ENCODE measurements at regions not wholly inside any gene's neighbourhood (a gene's known extent, or its start where the extent isn't known, plus 50 kb on each side); places are given as distances from the start of the nearest gene placed in this dataset.

- ATAC-seq (no peak), DNase-seq (no peak)
- intact Hi-C loops (cut with micrococcal nuclease) = no loop called here
- no peak overlapping the region for H3K27ac Mint-ChIP-seq
- TF ChIP-seq, protein P1, sequence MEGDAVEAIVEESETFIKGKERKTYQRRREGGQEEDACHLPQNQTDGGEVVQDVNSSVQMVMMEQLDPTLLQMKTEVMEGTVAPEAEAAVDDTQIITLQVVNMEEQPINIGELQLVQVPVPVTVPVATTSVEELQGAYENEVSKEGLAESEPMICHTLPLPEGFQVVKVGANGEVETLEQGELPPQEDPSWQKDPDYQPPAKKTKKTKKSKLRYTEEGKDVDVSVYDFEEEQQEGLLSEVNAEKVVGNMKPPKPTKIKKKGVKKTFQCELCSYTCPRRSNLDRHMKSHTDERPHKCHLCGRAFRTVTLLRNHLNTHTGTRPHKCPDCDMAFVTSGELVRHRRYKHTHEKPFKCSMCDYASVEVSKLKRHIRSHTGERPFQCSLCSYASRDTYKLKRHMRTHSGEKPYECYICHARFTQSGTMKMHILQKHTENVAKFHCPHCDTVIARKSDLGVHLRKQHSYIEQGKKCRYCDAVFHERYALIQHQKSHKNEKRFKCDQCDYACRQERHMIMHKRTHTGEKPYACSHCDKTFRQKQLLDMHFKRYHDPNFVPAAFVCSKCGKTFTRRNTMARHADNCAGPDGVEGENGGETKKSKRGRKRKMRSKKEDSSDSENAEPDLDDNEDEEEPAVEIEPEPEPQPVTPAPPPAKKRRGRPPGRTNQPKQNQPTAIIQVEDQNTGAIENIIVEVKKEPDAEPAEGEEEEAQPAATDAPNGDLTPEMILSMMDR (IDR thresholded peaks at IDR 0.05) = no peak
- H3K9me3 Mint-ChIP-seq = peaks cover 15 to 16% of the 10 kb centered on the region in 2 donors
- H3K4me3 ChIP-seq (ENCODE audit: low read length) = no peak overlapping the region
- no peak overlapping the region for H3K4me3 Mint-ChIP-seq
- H3K27ac ChIP-seq (ENCODE audit: low read length) = no peak overlapping the region
- H3K9me3 ChIP-seq (ENCODE audit: control insufficient read depth, insufficient read depth, low read length) = no peaks in the 10 kb centered on the region
- no peaks in the 10 kb centered on the region for H3K4me1 Mint-ChIP-seq
- WGBS (ENCODE audit: insufficient coverage) = 81% methylated on average over 5 of the region's 5 CpGs
- no peaks in the 10 kb centered on the region for H3K4me1 ChIP-seq (ENCODE audit: control insufficient read depth, insufficient read depth, low read length)
- H3K36me3 Mint-ChIP-seq = no peaks in the 10 kb centered on the region
- no peaks in the 10 kb centered on the region for H3K27me3 Mint-ChIP-seq (ENCODE audit: low read depth in 2 of 2)
- no peaks in the 10 kb centered on the region for H3K27me3 ChIP-seq (ENCODE audit: control insufficient read depth, insufficient read depth, low read length)
- no peaks in the 10 kb centered on the region for H3K36me3 ChIP-seq (ENCODE audit: control insufficient read depth, insufficient read depth, low read length)
These were observed 501.9 kb upstream of the KLHL29 start for GRCh38 chr2:22883054-22883453.

GRCh38 chr2:22885245-22885644 lies 499.7 kb upstream of the KLHL29 start:
- Histone ChIP-seq H3K9me3 (ENCODE audit: control insufficient read depth, insufficient read depth, low read length) (no peaks in the 10 kb centered on the region), H3K4me1 (ENCODE audit: control insufficient read depth, insufficient read depth, low read length) (no peaks in the 10 kb centered on the region), H3K27me3 (ENCODE audit: control insufficient read depth, insufficient read depth, low read length) (no peaks in the 10 kb centered on the region), H3K36me3 (ENCODE audit: control insufficient read depth, insufficient read depth, low read length) (no peaks in the 10 kb centered on the region), H3K27ac (ENCODE audit: low read length) (no peak overlapping the region), H3K4me3 (ENCODE audit: low read length) (no peak overlapping the region)
- Mint-ChIP-seq H3K9me3 (peaks cover 10% of the 10 kb centered on the region in 2 donors), H3K36me3 (no peaks in the 10 kb centered on the region), H3K27me3 (ENCODE audit: low read depth in 2 of 2) (no peaks in the 10 kb centered on the region), H3K4me3 (no peak overlapping the region), H3K4me1 (no peaks in the 10 kb centered on the region), H3K27ac (no peak overlapping the region)
- TF ChIP-seq, protein P1 (IDR thresholded peaks at IDR 0.05) = no peak
- WGBS (ENCODE audit: insufficient coverage) = no CpG with 5 or more reads among the region's 1 CpG
- ATAC-seq (no peak), DNase-seq (no peak)
- intact Hi-C loops (cut with micrococcal nuclease) = no loop called here

GRCh38 chr2:22887426-22887825 lies 497.6 kb upstream of the KLHL29 start:
- ATAC-seq = no peak
- Mint-ChIP-seq H3K36me3 (no peaks in the 10 kb centered on the region), H3K4me1 (no peaks in the 10 kb centered on the region), H3K27ac (no peak overlapping the region), H3K4me3 (no peak overlapping the region), H3K27me3 (ENCODE audit: low read depth in 2 of 2) (no peaks in the 10 kb centered on the region), H3K9me3 (peaks cover 12 to 13% of the 10 kb centered on the region in 2 donors)
- Histone ChIP-seq H3K9me3 (ENCODE audit: control insufficient read depth, insufficient read depth, low read length) (no peaks in the 10 kb centered on the region), H3K27me3 (ENCODE audit: control insufficient read depth, insufficient read depth, low read length) (no peaks in the 10 kb centered on the region), H3K36me3 (ENCODE audit: control insufficient read depth, insufficient read depth, low read length) (no peaks in the 10 kb centered on the region), H3K27ac (ENCODE audit: low read length) (no peak overlapping the region), H3K4me3 (ENCODE audit: low read length) (no peak overlapping the region), H3K4me1 (ENCODE audit: control insufficient read depth, insufficient read depth, low read length) (no peaks in the 10 kb centered on the region)
- DNase-seq = no peak
- intact Hi-C loops (cut with micrococcal nuclease) = no loop called here
- 74% methylated on average over 4 of the region's 4 CpGs for WGBS (ENCODE audit: insufficient coverage)
- TF ChIP-seq, protein P1 (IDR thresholded peaks at IDR 0.05) = no peak

GRCh38 chr2:22887845-22888244 lies 497.1 kb upstream of the KLHL29 start:
- no peaks in the 10 kb centered on the region for H3K36me3 ChIP-seq (ENCODE audit: control insufficient read depth, insufficient read depth, low read length)
- peaks cover 12 to 13% of the 10 kb centered on the region in 2 donors for H3K9me3 Mint-ChIP-seq
- no peaks in the 10 kb centered on the region for H3K4me1 Mint-ChIP-seq
- H3K27me3 ChIP-seq (ENCODE audit: control insufficient read depth, insufficient read depth, low read length) = no peaks in the 10 kb centered on the region
- no peak overlapping the region for H3K27ac ChIP-seq (ENCODE audit: low read length)
- 95% methylated on average over 7 of the region's 8 CpGs for WGBS (ENCODE audit: insufficient coverage)
- no peaks in the 10 kb centered on the region for H3K9me3 ChIP-seq (ENCODE audit: control insufficient read depth, insufficient read depth, low read length)
- ATAC-seq = no peak
- intact Hi-C loops (cut with micrococcal nuclease) = no loop called here
- no peak overlapping the region for H3K27ac Mint-ChIP-seq
- no peak overlapping the region for H3K4me3 Mint-ChIP-seq
- no peak overlapping the region for H3K4me3 ChIP-seq (ENCODE audit: low read length)
- H3K27me3 Mint-ChIP-seq (ENCODE audit: low read depth in 2 of 2) = no peaks in the 10 kb centered on the region
- no peaks in the 10 kb centered on the region for H3K4me1 ChIP-seq (ENCODE audit: control insufficient read depth, insufficient read depth, low read length)
- no peaks in the 10 kb centered on the region for H3K36me3 Mint-ChIP-seq
- TF ChIP-seq, protein P1 (IDR thresholded peaks at IDR 0.05) = no peak
- DNase-seq = no peak
